ENCODE measurements at regions not wholly inside any gene's neighbourhood (a gene's known extent, or its start where the extent isn't known, plus 50 kb on each side); places are given as distances from the start of the nearest gene placed in this dataset.

DNA sequence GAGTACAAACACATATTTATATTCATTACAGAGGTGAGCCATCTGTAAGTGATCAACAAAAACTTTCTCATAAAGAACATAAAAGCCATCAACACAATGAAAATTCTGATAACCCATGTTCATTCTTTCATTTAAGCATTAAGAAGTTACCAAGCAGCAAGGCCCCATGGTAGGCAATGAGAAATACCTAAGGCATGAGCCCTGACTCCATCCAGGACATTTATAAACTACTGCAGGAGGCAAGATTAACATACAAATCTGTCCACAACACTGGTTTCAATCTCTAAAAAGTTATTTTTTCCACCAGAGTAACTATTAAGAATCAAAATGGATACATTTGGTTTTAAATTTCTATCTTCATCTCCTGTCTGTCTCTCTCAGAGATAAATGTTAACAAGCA lies 76.1 kb downstream of the SIPA1L2 start:
- no peak overlapping the region for H3K27ac ChIP-seq (replicated peaks)
- DNase-seq (ENCODE audit: low read depth in 1 of 2, low spot score in 1 of 2) = no peak
- no peak for TF ChIP-seq GABPA (IDR thresholded peaks at IDR 0.05; ENCODE audit: low read depth)
- no peak for TF ChIP-seq POLR2AphosphoS5 (IDR thresholded peaks at IDR 0.05; ENCODE audit: low read depth)
- TF ChIP-seq, protein P1, sequence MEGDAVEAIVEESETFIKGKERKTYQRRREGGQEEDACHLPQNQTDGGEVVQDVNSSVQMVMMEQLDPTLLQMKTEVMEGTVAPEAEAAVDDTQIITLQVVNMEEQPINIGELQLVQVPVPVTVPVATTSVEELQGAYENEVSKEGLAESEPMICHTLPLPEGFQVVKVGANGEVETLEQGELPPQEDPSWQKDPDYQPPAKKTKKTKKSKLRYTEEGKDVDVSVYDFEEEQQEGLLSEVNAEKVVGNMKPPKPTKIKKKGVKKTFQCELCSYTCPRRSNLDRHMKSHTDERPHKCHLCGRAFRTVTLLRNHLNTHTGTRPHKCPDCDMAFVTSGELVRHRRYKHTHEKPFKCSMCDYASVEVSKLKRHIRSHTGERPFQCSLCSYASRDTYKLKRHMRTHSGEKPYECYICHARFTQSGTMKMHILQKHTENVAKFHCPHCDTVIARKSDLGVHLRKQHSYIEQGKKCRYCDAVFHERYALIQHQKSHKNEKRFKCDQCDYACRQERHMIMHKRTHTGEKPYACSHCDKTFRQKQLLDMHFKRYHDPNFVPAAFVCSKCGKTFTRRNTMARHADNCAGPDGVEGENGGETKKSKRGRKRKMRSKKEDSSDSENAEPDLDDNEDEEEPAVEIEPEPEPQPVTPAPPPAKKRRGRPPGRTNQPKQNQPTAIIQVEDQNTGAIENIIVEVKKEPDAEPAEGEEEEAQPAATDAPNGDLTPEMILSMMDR (IDR thresholded peaks at IDR 0.05; ENCODE audit: insufficient read depth, low read length) = no peak
- TF ChIP-seq SPI1 (IDR thresholded peaks at IDR 0.05; ENCODE audit: borderline replicate concordance, low read depth) = no peak
- TF ChIP-seq, protein P2, sequence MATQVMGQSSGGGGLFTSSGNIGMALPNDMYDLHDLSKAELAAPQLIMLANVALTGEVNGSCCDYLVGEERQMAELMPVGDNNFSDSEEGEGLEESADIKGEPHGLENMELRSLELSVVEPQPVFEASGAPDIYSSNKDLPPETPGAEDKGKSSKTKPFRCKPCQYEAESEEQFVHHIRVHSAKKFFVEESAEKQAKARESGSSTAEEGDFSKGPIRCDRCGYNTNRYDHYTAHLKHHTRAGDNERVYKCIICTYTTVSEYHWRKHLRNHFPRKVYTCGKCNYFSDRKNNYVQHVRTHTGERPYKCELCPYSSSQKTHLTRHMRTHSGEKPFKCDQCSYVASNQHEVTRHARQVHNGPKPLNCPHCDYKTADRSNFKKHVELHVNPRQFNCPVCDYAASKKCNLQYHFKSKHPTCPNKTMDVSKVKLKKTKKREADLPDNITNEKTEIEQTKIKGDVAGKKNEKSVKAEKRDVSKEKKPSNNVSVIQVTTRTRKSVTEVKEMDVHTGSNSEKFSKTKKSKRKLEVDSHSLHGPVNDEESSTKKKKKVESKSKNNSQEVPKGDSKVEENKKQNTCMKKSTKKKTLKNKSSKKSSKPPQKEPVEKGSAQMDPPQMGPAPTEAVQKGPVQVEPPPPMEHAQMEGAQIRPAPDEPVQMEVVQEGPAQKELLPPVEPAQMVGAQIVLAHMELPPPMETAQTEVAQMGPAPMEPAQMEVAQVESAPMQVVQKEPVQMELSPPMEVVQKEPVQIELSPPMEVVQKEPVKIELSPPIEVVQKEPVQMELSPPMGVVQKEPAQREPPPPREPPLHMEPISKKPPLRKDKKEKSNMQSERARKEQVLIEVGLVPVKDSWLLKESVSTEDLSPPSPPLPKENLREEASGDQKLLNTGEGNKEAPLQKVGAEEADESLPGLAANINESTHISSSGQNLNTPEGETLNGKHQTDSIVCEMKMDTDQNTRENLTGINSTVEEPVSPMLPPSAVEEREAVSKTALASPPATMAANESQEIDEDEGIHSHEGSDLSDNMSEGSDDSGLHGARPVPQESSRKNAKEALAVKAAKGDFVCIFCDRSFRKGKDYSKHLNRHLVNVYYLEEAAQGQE (IDR thresholded peaks at IDR 0.05; ENCODE audit: insufficient replicate concordance, low read depth) = no peak
- peaks cover 3% of the 10 kb centered on the region for H3K27me3 ChIP-seq (ENCODE audit: insufficient read depth, poor library complexity, severe bottlenecking)
- no peak overlapping the region for H3K4me3 ChIP-seq (replicated peaks; ENCODE audit: insufficient read depth, low read length)

DNA sequence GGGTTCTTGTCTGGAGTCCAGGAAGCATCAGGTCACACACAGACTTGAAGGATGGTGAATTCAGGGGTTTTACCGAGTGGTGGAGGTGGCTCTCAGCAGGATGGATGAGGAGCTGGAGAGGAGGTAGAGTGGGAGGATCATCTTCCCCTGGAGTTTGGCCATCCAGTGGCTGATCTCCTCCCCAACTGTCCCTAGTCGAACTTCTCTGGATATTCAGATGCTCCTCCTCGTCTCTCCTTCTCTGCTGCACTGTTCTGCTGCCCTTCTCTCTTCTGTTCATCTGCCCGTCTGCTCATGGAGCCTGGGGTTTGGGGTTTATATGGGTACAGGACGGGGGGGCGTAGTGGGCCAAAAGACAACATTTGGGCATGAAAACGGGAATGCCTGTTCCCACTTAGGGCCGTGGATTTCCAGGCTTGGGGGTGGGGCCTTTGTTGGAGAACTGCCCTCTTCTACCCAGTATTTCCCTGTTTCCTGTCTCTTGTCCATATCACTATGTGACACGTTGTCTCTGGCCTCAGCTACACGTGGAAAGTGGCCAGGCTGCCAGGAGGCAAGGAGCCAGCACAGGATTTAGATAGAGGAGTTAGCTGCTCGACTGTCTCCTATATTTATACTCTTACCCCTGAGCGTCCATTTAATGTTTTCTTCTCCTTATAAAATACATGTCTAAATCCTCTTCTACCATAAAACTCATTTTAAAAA lies 76.7 kb downstream of the SIPA1L2 start:
- peaks cover 3% of the 10 kb centered on the region for H3K27me3 ChIP-seq (ENCODE audit: insufficient read depth, poor library complexity, severe bottlenecking)
- no peak for DNase-seq (ENCODE audit: low read depth in 1 of 2, low spot score in 1 of 2)
- no peak overlapping the region for H3K4me3 ChIP-seq (replicated peaks; ENCODE audit: insufficient read depth, low read length)
- no peak for TF ChIP-seq GABPA (IDR thresholded peaks at IDR 0.05; ENCODE audit: low read depth)
- TF ChIP-seq SPI1 (IDR thresholded peaks at IDR 0.05; ENCODE audit: borderline replicate concordance, low read depth) = no peak
- no peak for TF ChIP-seq POLR2AphosphoS5 (IDR thresholded peaks at IDR 0.05; ENCODE audit: low read depth)
- TF ChIP-seq, protein P1 (IDR thresholded peaks at IDR 0.05; ENCODE audit: insufficient read depth, low read length) = no peak
- TF ChIP-seq, protein P2 (IDR thresholded peaks at IDR 0.05; ENCODE audit: insufficient replicate concordance, low read depth) = no peak
- no peak overlapping the region for H3K27ac ChIP-seq (replicated peaks)

DNA sequence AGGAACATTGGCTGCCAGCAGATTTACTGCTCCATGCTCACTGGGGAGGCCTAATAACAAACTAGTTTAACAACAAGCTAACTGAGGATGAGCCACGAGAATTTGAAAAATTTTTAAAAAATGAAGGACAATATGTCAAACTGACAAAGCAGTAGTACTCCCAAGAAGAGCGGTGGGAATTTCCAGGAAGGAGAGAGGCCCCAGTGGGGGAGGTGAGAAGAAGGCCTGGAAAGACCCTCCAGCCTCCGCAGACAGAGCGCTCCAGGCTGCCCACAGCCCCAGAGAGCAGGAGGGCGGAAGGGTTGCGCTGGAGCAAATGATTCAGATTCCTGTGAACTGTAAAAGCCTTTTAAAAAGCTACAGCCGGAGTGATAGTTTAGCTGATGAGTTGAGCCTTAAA lies 78.5 kb downstream of the SIPA1L2 start:
- TF ChIP-seq, protein P2 (IDR thresholded peaks at IDR 0.05; ENCODE audit: insufficient replicate concordance, low read depth) = no peak
- TF ChIP-seq, protein P1 (IDR thresholded peaks at IDR 0.05; ENCODE audit: insufficient read depth, low read length) = no peak
- TF ChIP-seq POLR2AphosphoS5 (IDR thresholded peaks at IDR 0.05; ENCODE audit: low read depth) (no peak), SPI1 (IDR thresholded peaks at IDR 0.05; ENCODE audit: borderline replicate concordance, low read depth) (no peak), GABPA (IDR thresholded peaks at IDR 0.05; ENCODE audit: low read depth) (no peak)
- no peak for DNase-seq (ENCODE audit: low read depth in 1 of 2, low spot score in 1 of 2)
- Histone ChIP-seq H3K4me3 (replicated peaks; ENCODE audit: insufficient read depth, low read length) (no peak overlapping the region), H3K27ac (replicated peaks) (no peak overlapping the region), H3K27me3 (ENCODE audit: insufficient read depth, poor library complexity, severe bottlenecking) (peaks cover 3% of the 10 kb centered on the region)
